HPDE6-E6E7 (cell line): ENCODE measurements at regions not wholly inside any gene's neighbourhood (a gene's known extent, or its start where the extent isn't known, plus 50 kb on each side); places are given as distances from the start of the nearest gene placed in this dataset.
A peak's percentile ranks its signal among the peaks of the same experiment; 100 is the strongest.

ENCODE experiments used
- DNase-seq: peaks from one replicate; pipeline ENCODE4 v3.0.0; 2011; ENCODE audit warnings: missing footprints; ENCODE audit errors: extremely low spot score

DNA sequence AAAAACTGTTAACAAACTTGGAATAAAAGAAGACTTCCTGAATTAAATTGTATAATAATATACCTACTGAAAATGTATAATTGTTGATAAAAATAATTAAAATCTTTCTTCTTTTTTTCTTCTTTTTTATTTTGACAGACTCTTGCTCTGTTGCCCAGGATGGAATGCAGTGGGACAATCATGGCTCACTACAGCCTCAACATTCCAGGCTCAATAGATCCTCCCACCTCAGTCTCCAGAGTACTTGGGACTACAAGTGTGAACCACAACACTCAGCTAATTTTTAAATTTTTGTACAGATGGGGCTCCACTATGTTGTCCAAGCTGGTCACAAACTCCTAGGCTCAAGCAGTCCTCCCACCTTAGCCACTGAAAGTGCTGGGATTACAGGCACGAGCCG is 1063.8 kb upstream of the CNTN5 start:
- DNase-seq: no peak

DNA sequence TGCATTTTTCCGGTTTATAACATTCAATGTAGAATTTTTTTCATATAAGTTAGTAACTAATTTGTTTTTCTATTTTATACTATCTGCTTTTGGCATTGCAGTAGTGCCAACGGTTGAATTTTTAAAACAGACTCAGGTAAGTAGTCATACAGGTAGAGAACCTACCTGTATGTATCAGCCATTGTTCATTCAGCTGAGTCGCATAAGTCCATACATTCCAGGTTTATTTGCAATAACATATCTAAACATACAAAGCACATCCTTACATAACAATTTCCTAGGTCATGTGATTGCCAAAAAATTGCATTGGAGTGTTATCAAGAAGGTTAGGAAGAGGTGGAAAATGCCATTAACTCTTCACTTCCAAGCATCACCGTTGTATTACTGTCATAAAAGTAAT is 1059.3 kb upstream of the CNTN5 start:
- DNase-seq: no peak

DNA sequence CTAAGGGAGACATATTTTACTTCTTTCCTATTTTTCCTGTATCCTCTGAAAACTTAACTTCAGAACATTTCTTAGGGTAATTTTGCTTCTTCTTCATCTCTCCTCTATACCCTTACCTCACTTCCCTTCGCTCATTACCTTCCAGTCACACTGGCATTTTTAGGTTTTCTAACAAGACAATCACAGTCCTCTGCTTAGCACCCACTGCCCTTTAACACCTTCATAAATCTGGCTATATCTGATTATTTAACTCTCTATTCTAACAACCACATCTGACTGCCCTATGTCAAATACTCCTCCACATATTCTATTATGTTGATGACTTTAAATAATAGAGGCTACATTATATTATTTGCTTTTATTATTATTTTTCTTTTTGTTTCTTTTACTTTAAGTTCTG is 1058.0 kb upstream of the CNTN5 start:
- no peak for DNase-seq

DNA sequence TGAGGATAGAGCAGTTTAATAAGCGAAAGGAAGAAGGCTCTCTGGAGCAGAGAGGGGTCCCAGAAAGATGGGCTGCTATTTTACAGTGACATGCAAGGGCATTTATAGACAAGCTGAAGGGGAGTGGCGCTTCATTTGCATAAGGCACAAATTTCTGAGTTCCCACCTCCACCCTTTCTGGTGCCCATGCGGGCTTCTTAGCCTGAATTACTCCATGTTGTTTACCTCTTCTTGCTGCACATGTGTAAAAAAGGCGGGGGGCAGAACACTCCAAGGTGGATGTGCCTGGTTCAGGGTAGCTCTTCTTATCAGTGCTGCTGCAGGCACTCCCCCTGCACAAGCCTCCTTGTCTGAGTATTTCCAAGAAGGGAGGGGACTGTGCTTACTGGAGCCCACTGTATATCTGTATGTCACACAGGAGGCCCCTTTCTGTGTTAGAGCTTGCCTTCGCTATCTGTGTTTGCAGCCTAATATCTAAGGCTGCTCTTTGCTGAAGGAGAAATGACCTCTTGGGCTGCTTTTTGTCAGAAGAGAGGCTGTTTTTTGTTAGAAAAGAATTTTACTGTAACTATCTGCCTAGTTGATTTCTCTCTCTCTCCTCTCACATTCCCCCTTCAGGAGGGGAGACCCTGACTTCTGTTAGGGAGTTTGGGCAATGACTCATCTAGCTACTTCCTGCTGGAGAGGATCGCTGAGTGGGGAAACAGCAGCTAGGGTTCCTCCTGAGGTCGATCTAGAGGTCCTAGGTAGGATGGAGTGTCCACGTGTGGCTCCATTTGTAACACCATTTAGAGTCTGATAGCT is 1057.0 kb upstream of the CNTN5 start:
- no peak for DNase-seq

DNA sequence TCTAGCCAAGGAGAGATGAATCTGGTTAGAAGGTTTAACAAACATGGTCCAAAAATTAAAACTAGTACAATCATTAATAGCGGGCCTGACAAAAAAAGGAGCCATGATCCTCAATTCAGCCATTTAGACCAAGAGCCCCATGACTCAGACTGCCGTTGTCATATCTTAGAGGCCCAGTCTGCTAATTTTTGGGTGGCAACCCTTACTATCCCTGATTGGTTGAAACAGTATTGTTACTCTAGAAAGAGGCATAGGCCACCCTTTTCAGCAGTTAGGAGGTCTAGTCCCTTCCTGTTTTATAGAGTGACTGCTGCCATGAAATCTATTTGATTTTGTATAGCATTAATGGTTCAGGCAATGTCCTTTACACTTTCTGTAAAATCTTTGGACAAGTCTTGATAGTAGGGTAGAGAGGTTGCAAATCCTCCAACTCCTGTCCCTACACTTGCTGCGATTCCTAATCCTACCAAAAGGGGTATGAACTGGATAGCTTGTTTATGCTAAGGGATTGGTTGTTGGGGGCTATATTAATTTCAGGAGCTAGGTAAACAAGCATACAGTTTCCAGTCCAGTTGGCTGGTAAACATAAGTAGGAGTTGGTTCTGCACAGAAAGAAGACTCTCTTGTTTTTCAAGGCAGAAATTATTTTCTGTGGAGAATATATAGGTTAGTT is 1056.3 kb upstream of the CNTN5 start:
- DNase-seq: no peak

DNA sequence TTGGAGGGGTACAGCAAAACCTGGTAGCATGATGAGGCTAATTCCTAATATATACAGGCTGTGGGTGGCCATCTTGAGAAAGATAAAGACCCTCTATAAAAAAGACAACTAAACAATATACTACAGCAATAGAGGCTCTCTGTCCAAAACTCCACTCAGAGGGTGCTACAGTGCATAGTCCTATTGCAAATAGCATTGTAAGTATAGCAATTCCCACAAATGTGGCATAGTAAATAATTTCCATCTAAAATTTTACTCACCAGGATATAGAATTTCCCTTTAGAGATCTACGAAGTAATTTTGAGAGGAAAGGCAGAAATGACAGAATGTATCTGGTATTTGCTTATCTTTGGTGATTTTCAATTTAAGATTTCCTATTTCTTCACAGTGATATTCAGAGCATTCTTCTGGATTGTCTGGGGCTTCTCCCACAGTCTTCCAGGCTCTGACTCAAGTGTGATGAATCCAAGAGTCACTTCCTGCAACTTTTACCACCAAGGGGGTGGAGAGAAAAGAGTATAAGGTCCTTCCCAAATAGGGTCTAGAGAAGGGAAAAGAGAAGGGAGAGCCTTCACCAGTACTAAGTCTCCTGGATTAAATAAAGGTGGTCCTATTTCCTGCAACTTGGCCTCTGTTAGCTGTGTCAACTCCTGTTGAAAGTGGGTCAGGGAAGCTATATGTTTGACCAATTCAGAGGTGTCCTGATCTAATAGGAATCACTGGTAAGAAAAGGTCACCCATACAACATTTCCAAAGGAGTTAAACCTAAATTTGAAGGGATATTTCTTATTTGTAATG is 1054.7 kb upstream of the CNTN5 start:
- DNase-seq: peak; percentile 73

DNA sequence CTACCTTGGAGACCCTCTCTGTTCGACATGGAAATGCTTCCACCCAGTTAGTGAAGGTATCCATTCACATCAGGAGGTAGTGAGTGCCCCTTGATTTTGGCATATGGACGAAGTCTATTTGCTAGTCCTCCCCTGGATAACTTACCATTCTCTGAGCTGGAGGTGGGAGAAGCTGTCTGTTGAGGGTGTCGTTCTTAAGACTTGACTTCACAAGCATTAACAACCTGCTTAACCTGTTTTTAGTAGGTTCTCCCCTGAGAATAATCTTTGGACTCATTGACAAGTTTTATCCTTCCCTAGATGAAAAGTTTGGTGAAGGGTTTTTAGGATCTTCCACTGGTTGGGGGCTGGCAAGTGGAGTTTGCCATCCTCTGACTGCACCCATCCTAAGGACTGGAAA is 1053.8 kb upstream of the CNTN5 start:
- DNase-seq: no peak

DNA sequence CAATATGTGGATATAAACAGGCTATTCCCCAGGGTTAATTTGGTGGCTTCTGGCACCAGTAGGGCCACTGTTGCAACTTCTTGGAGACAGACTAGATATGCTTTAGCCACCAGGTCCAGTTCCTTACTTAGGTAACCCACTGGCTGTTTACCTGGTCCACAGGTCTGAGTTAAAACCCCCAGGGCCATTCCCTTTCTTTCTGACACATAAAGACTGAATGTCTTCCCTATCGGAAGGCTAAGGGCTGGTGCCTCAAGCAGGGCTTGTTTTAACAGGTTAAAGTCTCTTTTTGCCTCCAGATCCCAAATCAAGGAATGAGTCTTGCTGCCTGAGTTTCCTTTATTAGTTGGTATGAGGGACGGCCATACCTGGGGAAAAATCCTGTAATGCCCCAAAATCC is 1052.7 kb upstream of the CNTN5 start:
- no peak for DNase-seq

DNA sequence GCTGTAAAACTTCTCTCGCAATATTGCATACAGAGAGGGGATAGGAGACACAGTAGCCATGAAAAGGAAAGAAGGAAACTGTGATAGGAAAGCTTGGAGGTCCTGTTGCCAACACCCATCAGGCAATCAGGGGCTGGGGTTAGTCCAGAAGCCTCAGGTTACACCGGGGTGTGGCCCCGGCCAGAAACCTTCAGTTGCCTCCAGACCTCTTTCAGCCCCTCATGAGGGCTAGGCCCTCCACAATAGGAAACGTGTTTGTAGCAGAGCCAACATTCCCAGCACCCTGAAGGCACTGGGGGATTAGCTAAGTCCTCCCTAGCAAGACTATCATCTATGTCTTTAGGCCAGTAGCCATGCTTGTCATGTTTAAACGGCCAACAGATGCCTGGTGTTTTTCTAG is 1048.0 kb upstream of the CNTN5 start:
- no peak for DNase-seq

DNA sequence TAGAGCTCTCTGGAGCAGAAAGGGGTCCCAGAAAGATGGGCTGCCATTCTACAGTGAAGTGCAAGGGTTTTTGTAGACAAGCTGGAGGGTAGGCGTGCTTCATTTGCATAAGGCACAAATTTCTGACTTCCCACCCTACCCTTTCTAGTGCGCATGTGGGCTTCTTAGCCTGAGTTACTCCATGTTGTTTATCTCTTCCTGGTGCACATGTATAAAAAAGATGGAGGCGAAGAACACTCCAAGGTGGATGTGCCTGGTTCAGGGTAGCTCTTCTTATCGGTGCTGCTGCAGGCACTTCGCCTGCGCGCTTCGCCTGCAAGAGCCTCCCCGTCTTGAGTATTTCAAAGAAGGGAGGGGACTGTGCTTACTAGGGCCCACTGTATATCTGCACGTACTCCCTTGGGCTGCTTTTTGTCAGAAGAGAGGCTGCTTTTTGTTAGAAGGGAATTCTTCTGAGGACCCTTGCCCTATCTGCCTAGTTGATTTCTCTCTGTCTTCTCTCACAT is 1047.3 kb upstream of the CNTN5 start:
- no peak for DNase-seq

DNA sequence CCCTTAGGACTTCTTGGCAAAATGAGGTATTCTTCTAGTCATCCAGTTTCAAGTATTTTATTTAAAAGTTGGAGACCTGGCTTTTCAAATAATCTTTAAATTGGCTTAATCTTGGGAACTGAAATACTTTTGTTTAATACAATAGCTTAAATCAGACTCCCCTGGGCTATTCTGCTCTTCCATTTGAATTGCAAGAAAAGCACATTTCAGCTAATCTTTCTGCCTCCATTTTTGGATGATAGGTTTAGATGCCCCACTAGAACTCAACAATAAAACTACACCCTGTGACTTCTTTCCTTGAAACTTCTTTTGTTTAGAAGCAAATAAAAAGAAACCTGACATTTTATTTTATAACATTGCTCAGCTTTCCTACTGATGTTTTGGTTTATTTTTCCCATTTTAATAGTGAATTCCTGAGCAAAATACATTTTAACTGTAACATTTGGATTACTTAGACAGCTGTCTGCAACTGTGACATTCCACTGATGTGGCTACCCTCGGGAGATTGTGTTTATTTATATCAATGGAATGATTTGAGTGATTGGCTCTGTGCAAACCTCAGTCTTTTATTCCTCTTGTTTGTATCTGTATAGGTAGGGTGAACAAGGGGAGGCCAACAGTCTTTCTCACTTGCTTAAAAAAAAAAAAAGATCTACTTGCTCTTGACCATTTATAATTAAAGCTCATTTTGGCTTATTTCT is 1045.8 kb upstream of the CNTN5 start:
- DNase-seq: no peak

DNA sequence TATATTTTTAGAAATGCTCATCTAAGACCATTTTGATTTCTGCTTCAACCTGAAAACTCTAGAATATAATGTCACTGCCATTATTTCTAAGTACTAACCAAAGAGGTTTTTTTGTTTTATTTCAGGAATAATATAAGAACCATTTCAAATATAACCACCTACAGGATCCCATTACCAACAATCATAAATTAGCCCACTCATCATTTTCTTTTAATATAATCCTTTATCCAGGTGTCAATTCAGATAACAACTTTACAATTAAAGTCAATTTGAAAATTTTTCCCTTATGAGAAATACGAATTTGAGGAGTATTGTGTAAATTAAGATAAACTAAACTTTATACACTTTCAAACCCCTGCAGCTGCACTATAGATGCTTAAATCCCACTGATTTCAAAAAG is 1043.0 kb upstream of the CNTN5 start:
- DNase-seq: no peak

DNA sequence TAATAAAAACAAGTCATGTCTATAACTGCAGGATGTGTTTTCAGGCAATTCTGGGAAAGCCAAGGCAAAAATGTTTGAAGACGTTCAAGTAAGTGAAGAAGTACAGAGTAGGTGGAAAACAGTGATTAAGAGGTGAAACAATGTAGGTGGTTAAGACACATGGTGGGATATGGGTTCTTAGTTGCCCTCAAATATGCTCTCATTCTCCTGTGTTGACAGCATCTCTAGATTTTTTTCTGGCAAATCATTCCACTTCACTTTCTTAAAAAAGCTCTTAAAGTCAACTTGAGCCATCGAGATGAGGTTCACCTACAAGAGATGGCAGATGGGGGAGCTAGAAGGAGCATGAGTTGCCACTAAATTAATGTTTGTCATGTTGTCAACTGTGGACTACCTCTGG is 1041.0 kb upstream of the CNTN5 start:
- no peak for DNase-seq

DNA sequence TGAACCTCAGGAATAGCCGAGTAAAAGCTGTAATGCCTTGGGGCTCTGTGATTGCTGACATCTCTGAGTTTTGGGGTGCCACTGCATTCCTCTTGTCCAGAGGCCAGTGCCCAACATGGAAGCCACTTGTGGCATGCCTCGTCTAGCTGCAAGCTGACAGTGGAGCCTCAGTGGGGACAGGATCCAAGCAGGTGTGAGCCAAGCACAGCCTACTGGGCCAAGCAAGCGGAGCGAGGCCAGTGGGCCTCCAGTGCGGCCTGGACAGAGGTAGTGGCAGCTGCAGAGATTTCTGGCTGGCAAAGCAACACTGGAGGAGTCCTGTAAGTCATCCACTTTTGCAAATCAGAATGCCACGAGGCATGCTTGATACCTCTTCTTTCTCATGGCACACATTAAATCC is 1038.2 kb upstream of the CNTN5 start:
- no peak for DNase-seq

DNA sequence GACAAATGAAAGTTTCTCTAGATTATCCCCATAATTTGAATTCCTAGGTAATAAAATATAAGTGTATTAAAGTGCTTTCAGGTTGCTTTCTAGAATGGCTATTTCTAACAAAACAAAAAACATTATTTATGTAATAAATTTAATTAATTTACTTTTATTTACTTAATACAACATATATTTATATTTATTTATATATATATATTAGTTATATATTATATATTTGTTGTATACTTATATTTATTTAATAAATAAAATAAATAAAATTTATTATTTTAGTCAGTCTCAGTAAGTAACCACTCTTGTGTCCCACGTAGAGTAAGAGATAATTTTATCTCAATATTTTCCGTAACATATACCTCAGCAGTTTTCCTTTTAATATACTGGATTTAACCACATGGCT is 1031.6 kb upstream of the CNTN5 start:
- no peak for DNase-seq

DNA sequence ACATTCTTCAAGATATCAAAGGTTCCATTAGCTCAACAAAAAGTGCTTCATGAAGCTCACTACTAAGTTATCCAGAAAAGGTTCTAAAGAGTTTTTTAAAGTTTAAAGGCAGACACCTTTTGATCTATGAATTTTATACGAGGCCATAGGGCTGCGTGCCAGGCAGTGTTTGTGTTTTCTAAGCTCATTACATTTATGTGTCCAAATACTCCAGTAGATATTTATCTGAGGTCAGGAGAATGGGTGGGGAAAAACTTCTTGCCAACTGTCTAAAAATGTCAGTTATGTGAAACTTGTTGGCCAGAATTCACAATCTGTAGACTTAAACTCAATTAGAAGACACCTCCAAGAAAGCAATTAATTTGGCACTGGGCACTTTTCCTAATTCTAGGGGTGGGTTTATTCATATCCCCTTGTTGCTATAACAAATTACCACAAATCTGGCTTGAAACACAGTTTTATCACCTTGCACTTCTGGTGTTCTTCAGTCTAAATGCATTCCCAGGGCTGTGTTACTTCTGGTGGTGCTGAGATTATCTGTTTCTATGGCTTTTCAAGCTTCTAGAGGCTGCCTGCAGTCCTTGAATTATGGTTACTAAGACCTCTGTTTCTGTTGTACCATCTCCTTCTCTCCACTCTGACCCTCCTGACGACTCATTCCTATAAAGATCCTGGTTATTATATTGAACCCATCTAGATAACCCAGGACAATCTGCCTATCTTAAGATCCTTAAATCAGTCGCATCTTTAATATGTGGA is 1030.4 kb upstream of the CNTN5 start:
- no peak for DNase-seq

DNA sequence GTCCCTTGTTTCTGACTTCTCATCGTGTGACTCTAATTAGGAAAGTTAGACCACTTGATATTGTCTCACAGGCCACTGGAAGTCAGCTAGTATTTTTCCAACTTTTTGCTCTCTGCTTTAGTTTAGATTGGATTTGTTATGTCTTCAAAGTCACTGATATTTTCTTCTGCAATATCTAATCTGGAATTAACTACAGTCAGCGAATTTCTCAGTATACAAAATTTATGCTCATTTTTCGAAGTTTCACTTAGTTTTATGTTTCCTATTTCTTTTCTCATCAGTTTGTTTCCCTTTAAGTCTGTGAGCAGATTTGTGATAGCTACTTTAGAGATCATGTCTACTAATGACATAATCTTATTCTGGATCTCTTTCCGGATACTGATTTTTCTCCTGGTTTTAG is 1027.2 kb upstream of the CNTN5 start:
- no peak for DNase-seq

DNA sequence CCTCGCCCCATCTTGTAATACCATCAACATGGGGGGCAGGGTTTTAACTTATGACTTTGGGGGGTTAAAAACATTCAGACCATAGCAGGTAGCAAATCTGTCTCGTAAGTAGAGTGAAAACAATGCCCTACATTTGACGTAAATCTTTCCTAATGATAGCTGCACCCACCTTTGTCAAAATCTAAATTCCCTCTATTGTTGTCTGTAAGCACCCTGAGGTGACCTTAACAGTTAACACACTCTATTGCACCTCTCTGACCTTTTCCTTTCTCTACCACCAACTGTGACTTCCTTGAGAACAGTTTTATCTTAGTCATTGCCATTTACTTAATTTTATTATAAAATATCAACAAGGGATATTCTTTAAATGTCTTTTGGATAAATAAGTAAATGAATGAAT is 1024.9 kb upstream of the CNTN5 start:
- no peak for DNase-seq

DNA sequence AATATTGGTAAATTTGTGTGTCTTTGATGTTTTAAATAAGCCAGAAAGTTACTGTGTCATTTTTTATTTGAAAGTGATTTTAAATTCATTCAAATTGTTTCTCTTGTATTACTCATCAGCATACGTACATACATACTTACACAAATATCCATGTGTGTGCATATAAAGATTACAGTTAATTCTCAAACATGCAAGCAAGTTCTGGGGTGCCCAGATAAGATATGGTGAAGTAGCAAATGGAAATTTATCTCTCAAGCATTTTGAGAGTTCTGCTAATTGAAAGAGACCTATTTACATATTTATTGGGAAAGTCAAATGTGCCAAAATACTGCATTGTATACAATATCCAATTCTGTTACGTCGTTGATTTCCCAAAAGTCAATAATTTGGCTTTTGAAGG is 1024.0 kb upstream of the CNTN5 start:
- DNase-seq: no peak

DNA sequence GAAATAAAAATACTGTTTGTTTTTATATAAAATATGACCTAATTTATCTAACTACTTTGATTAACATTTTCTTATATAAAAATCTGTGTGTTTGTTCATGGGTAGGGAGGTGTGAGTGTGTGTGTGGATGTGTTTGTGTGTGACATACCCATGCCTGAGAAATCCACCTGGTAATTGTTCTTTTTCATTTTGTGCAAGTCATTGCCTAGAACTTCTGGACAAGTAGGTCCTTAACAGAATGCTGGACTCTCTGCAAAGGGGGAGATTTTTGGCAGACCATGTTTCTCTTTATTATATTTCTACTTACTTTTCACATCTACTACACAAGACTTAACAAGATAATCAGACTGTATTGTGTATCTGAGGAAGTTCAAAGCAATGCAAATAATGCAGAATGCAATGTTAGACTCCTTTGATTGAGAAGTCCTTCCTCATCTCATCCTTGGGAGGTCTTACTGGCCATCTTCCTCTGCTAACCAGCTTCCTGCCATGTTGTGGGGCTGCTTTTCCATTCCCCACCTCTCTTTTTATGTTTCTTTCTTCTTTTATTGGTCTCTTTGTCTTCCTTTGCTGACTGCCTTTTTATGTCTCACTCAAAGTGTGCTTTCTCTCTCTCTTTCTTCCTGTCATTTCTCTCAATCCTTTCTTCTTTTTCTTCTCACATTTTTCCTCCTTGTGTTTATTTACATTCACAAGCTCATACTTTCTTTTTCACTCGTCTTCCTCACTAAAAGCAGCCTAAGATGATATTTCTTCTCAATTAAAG is 1017.0 kb upstream of the CNTN5 start:
- no peak for DNase-seq
